ENCODE measurements at regions not wholly inside any gene's neighbourhood (a gene's known extent, or its start where the extent isn't known, plus 50 kb on each side); places are given as distances from the start of the nearest gene placed in this dataset.

DNA sequence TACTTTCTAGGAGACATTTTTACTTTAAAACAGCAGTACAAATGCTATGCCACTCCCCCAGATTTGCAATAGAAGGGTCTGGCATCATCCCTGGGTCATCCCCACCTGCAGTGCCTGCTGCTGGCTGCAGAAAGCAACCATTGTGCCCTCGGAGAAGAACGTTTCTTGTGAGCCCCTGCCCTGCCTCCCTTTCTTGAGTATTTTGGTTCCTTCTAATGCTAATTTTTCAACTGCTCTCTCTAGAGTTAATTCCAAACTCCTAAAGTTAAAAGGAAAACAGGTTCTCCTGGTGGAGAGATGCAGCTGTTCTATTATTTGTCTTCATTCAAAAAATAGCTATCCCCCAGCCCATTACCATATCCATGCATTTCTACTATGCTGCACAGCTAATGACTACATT is 107.1 kb downstream of the IDS start:
- TF ChIP-seq TCF12 (IDR thresholded peaks at IDR 0.05; ENCODE audit: low read depth) (no peak), NFIC (IDR thresholded peaks at IDR 0.05) (no peak), TAF1 (IDR thresholded peaks at IDR 0.05; ENCODE audit: low read depth) (no peak), CREB1 (IDR thresholded peaks at IDR 0.05; ENCODE audit: low read depth) (no peak), RAD21 (IDR thresholded peaks at IDR 0.05; ENCODE audit: low read depth) (no peak), USF1 (IDR thresholded peaks at IDR 0.05) (no peak), YY1 (IDR thresholded peaks at IDR 0.05; ENCODE audit: low read depth) (no peak), FOXM1 (IDR thresholded peaks at IDR 0.05; ENCODE audit: borderline replicate concordance, low read depth) (no peak), EGR1 (IDR thresholded peaks at IDR 0.05) (no peak)
- TF ChIP-seq, protein P1, sequence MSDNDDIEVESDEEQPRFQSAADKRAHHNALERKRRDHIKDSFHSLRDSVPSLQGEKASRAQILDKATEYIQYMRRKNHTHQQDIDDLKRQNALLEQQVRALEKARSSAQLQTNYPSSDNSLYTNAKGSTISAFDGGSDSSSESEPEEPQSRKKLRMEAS (IDR thresholded peaks at IDR 0.05): no peak
- TF ChIP-seq, protein P2, sequence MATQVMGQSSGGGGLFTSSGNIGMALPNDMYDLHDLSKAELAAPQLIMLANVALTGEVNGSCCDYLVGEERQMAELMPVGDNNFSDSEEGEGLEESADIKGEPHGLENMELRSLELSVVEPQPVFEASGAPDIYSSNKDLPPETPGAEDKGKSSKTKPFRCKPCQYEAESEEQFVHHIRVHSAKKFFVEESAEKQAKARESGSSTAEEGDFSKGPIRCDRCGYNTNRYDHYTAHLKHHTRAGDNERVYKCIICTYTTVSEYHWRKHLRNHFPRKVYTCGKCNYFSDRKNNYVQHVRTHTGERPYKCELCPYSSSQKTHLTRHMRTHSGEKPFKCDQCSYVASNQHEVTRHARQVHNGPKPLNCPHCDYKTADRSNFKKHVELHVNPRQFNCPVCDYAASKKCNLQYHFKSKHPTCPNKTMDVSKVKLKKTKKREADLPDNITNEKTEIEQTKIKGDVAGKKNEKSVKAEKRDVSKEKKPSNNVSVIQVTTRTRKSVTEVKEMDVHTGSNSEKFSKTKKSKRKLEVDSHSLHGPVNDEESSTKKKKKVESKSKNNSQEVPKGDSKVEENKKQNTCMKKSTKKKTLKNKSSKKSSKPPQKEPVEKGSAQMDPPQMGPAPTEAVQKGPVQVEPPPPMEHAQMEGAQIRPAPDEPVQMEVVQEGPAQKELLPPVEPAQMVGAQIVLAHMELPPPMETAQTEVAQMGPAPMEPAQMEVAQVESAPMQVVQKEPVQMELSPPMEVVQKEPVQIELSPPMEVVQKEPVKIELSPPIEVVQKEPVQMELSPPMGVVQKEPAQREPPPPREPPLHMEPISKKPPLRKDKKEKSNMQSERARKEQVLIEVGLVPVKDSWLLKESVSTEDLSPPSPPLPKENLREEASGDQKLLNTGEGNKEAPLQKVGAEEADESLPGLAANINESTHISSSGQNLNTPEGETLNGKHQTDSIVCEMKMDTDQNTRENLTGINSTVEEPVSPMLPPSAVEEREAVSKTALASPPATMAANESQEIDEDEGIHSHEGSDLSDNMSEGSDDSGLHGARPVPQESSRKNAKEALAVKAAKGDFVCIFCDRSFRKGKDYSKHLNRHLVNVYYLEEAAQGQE (IDR thresholded peaks at IDR 0.05; ENCODE audit: low read depth): no peak

GRCh38 chrX:149392921-149393320 is 112.2 kb downstream of the IDS start:
- TF ChIP-seq ZBTB7A (IDR thresholded peaks at IDR 0.05; ENCODE audit: low read depth) (no peak), RAD21 (IDR thresholded peaks at IDR 0.05; ENCODE audit: low read depth) (no peak), NFIC (IDR thresholded peaks at IDR 0.05) (no peak), CEBPB (IDR thresholded peaks at IDR 0.05) (no peak), EGR1 (IDR thresholded peaks at IDR 0.05) (no peak), FOXM1 (IDR thresholded peaks at IDR 0.05; ENCODE audit: borderline replicate concordance, low read depth) (no peak)

DNA sequence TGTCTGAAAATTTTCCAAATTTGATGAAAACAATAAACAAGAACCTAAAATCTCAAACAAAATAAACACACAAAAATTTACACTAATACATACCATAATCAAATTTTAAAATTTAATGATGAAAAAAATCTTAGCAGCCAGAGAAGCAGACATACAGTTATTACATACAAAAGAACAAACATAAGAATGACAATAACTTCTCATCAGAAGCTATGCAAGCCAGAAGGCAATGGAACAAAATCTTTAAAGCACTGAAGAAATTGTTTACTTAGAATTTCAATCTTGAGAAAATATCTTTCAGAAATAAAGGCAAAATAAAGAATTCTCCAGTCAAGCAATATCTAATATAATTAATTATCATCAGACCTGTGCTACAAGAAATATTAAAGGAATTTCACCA is 121.3 kb downstream of the IDS start:
- TF ChIP-seq TAF1 (IDR thresholded peaks at IDR 0.05; ENCODE audit: low read depth) (no peak), TCF12 (IDR thresholded peaks at IDR 0.05; ENCODE audit: low read depth) (no peak)

- TF ChIP-seq, protein P2 (IDR thresholded peaks at IDR 0.05; ENCODE audit: low read depth): no peak
- no peak for TF ChIP-seq TAF1 (IDR thresholded peaks at IDR 0.05; ENCODE audit: low read depth)
- TF ChIP-seq RAD21 (IDR thresholded peaks at IDR 0.05; ENCODE audit: low read depth): no peak
- TF ChIP-seq CEBPB (IDR thresholded peaks at IDR 0.05): no peak
- no peak for TF ChIP-seq YY1 (IDR thresholded peaks at IDR 0.05; ENCODE audit: low read depth)
- no peak for TF ChIP-seq NFIC (IDR thresholded peaks at IDR 0.05)
- no peak for TF ChIP-seq TEAD4 (IDR thresholded peaks at IDR 0.05)
- TF ChIP-seq USF1 (IDR thresholded peaks at IDR 0.05): no peak
- TF ChIP-seq, protein P1 (IDR thresholded peaks at IDR 0.05): no peak
- TF ChIP-seq EP300 (IDR thresholded peaks at IDR 0.05; ENCODE audit: borderline replicate concordance): no peak
- TF ChIP-seq FOXM1 (IDR thresholded peaks at IDR 0.05; ENCODE audit: borderline replicate concordance, low read depth): no peak
These were observed 130.4 kb downstream of the IDS start for GRCh38 chrX:149374751-149375150.

DNA sequence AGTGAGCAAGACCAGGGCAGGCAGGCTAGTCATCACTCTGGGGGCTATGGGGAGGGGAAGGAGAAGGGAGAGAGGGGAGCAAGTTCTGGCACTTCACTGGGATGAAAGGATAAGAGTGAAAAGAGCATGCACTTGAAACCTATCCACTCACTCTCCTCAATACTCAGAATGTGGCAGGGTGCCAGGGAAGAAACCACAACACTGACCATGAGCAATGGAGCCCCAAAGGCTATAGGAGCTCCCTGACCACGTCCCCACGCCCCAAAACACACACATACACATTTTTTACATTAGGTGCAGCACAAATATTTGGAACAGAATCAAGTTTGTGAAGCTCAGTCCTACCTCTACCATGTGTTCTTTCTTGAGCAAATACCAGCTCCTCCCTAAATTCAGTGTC is 132.2 kb downstream of the IDS start:
- TF ChIP-seq FOXM1 (IDR thresholded peaks at IDR 0.05; ENCODE audit: borderline replicate concordance, low read depth) (no peak), NFIC (IDR thresholded peaks at IDR 0.05) (no peak), EGR1 (IDR thresholded peaks at IDR 0.05) (no peak), TCF12 (IDR thresholded peaks at IDR 0.05; ENCODE audit: low read depth) (no peak), EP300 (IDR thresholded peaks at IDR 0.05; ENCODE audit: borderline replicate concordance) (no peak), RAD21 (IDR thresholded peaks at IDR 0.05; ENCODE audit: low read depth) (no peak), CEBPB (IDR thresholded peaks at IDR 0.05) (no peak), USF1 (IDR thresholded peaks at IDR 0.05) (no peak), ZBTB7A (IDR thresholded peaks at IDR 0.05; ENCODE audit: low read depth) (no peak), CREB1 (IDR thresholded peaks at IDR 0.05; ENCODE audit: low read depth) (no peak), YY1 (IDR thresholded peaks at IDR 0.05; ENCODE audit: low read depth) (no peak), TEAD4 (IDR thresholded peaks at IDR 0.05) (no peak), TAF1 (IDR thresholded peaks at IDR 0.05; ENCODE audit: low read depth) (no peak)
- TF ChIP-seq, protein P2 (IDR thresholded peaks at IDR 0.05; ENCODE audit: low read depth): no peak
- TF ChIP-seq, protein P1 (IDR thresholded peaks at IDR 0.05): no peak

Measured in Ishikawa (cell line).